ENCODE measurements at regions not wholly inside any gene's neighbourhood (a gene's known extent, or its start where the extent isn't known, plus 50 kb on each side); places are given as distances from the start of the nearest gene placed in this dataset.
"Not testable (repeated sequence)": the region's sequence is repeated elsewhere in the genome, so short reads cannot be mapped to it uniquely, and the experiment has no call there.

DNA sequence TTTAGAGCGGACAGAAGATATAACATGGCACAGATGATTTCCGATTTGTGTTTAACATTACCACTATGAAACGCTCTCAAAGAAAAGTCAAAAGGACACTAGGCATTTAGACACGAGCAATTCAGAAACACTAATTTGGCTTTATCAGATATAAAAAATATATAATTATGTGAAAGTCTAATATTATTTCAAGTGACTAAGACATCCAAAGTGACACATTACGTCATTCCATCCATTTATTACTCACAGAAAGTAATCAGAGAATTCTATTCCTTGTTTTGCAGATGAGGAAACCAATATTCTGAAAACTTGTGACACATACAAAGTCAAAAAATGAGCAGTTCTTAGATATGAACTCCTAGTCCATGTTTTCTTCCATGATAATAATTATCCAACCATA, 250.8 kb upstream of the USP15 start:
- no peak overlapping the region for H3K4me3 ChIP-seq

DNA sequence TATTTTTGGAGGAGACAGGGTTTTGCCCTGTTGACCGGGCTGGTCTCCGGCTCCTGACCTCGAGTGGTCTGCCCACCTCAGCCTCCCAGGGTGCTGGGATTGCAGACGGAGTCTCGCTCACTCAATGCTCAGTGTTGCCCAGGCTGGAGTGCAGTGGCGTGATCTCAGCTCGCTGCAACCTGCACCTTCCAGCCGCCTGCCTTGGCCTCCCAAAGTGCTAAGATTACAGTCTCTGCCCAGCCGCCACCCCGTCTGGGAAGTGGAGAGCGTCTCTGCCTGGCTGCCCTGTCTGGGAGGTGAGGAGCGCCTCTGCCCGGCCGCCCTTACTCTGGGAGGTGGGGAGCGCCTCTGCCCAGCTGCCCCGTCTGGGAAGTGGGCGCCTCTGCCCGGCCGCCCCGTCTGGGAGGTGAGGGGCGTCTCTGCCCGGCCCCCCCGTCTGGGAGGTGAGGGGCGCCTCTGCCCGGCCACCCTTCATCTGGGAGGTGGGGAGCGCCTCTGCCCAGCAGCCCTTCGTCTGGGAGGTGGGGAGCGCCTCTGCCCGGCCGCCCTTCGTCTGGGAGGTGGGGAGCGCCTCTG, 249.8 kb upstream of the USP15 start:
- not testable (repeated sequence) for H3K27me3 ChIP-seq

More for the DNA sequence above, 250.8 kb upstream of the USP15 start:
- no peaks in the 10 kb centered on the region for H3K36me3 Mint-ChIP-seq
- no peaks in the 10 kb centered on the region for H3K9me3 Mint-ChIP-seq
- Histone ChIP-seq H2AFZ (replicated peaks) (no peak overlapping the region), H3F3A (ENCODE audit: low read depth) (no peaks in the 10 kb centered on the region), H3K4me1 (no peaks in the 10 kb centered on the region), H3K27ac (no peak overlapping the region), H3K79me2 (ENCODE audit: low read depth) (no peaks in the 10 kb centered on the region), H3K4me2 (no peak overlapping the region), H4K20me1 (ENCODE audit: low read depth) (no peaks in the 10 kb centered on the region), H3K9me3 (ENCODE audit: low read depth) (no peaks in the 10 kb centered on the region), H3K27me3 (no peaks in the 10 kb centered on the region), H3K36me3 (no peaks in the 10 kb centered on the region), H3K9ac (no peak overlapping the region)
- H3K4me3 Mint-ChIP-seq = no peak overlapping the region
- no peak for DNase-seq (ENCODE audit: low spot score)
- H3K4me1 Mint-ChIP-seq = no peaks in the 10 kb centered on the region
- no peaks in the 10 kb centered on the region for H3K27me3 Mint-ChIP-seq (ENCODE audit: insufficient read depth, low read depth)
- H3K27ac Mint-ChIP-seq = no peak overlapping the region
- no peak for TF ChIP-seq EZH2phosphoT487 (IDR thresholded peaks at IDR 0.05)
- TF ChIP-seq, protein P1, sequence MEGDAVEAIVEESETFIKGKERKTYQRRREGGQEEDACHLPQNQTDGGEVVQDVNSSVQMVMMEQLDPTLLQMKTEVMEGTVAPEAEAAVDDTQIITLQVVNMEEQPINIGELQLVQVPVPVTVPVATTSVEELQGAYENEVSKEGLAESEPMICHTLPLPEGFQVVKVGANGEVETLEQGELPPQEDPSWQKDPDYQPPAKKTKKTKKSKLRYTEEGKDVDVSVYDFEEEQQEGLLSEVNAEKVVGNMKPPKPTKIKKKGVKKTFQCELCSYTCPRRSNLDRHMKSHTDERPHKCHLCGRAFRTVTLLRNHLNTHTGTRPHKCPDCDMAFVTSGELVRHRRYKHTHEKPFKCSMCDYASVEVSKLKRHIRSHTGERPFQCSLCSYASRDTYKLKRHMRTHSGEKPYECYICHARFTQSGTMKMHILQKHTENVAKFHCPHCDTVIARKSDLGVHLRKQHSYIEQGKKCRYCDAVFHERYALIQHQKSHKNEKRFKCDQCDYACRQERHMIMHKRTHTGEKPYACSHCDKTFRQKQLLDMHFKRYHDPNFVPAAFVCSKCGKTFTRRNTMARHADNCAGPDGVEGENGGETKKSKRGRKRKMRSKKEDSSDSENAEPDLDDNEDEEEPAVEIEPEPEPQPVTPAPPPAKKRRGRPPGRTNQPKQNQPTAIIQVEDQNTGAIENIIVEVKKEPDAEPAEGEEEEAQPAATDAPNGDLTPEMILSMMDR (IDR thresholded peaks at IDR 0.05) = no peak
- TF ChIP-seq EZH2 (IDR thresholded peaks at IDR 0.05) = no peak

DNA sequence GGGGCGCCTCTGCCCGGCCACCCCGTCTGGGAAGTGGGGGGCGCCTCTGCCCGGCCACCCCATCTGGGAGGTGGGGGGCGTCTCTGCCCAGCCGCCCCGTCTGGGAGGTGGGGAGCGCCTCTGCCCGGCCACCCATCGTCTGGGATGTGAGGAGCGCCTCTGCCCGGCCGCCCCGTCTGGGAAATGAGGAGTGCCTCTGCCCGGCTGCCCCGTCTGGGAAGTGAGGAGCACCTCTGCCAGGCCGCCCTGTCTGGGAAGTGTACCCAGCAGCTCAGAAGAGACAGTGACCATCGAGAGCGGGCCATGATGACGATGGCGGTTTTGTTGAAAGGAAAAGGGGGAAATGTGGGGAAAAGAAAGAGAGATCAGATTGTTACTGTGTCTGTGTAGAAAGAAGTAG, 249.2 kb upstream of the USP15 start:
- not testable (repeated sequence) for H3K4me1 ChIP-seq; H3K4me2 ChIP-seq; DNase-seq (ENCODE audit: low spot score); H3K4me3 ChIP-seq; H3K27ac ChIP-seq; H3F3A ChIP-seq (ENCODE audit: low read depth); H3K36me3 Mint-ChIP-seq; H4K20me1 ChIP-seq (ENCODE audit: low read depth); H3K4me1 Mint-ChIP-seq; H3K4me3 Mint-ChIP-seq; H3K36me3 ChIP-seq; H3K79me2 ChIP-seq (ENCODE audit: low read depth); H3K9ac ChIP-seq; H3K9me3 Mint-ChIP-seq; H2AFZ ChIP-seq (replicated peaks); H3K27ac Mint-ChIP-seq; H3K9me3 ChIP-seq (ENCODE audit: low read depth); H3K27me3 ChIP-seq; H3K27me3 Mint-ChIP-seq (ENCODE audit: insufficient read depth, low read depth)

More for the DNA sequence above, 249.8 kb upstream of the USP15 start:
- H3F3A ChIP-seq (ENCODE audit: low read depth); H3K9me3 ChIP-seq (ENCODE audit: low read depth); H3K4me2 ChIP-seq; H3K4me1 ChIP-seq; H3K36me3 ChIP-seq; H3K4me1 Mint-ChIP-seq; H3K27me3 Mint-ChIP-seq (ENCODE audit: insufficient read depth, low read depth); H3K27ac ChIP-seq; H3K4me3 ChIP-seq; H2AFZ ChIP-seq (replicated peaks); H3K9me3 Mint-ChIP-seq; H3K36me3 Mint-ChIP-seq; H3K4me3 Mint-ChIP-seq; H3K79me2 ChIP-seq (ENCODE audit: low read depth); DNase-seq (ENCODE audit: low spot score); H3K27ac Mint-ChIP-seq; H4K20me1 ChIP-seq (ENCODE audit: low read depth); H3K9ac ChIP-seq: not testable (repeated sequence)

DNA sequence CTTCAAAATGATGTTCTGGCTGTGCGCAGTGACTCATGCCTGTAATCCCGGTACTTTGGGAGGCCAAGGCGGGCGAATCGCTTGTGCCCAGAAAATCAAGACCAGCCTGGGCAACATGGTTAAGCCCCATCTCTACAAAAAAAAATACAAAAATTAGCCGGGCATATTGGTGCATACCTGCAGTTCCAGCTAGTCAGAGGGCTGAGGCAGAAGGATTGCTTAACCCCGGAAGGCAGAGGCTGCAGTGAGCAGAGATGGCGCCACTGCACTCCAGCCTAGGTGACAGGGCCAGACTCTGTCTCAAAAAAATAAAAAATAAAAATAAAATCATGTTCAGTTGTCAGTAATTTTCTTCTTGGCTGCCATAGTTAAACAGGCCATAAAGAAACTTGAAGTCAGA, 245.9 kb upstream of the USP15 start:
- Histone ChIP-seq H3K27me3 (no peaks in the 10 kb centered on the region), H3K4me3 (no peak overlapping the region), H3K36me3 (no peaks in the 10 kb centered on the region), H3K4me2 (no peak overlapping the region), H2AFZ (replicated peaks) (no peak overlapping the region), H3K9ac (no peak overlapping the region), H3K27ac (no peak overlapping the region), H3K9me3 (ENCODE audit: low read depth) (no peaks in the 10 kb centered on the region), H3K4me1 (no peaks in the 10 kb centered on the region), H3K79me2 (ENCODE audit: low read depth) (no peaks in the 10 kb centered on the region), H4K20me1 (ENCODE audit: low read depth) (no peaks in the 10 kb centered on the region), H3F3A (ENCODE audit: low read depth) (no peaks in the 10 kb centered on the region)
- DNase-seq (ENCODE audit: low spot score) = no peak
- TF ChIP-seq, protein P1 (IDR thresholded peaks at IDR 0.05) = no peak
- TF ChIP-seq EZH2phosphoT487 (IDR thresholded peaks at IDR 0.05) = no peak
- no peak for TF ChIP-seq EZH2 (IDR thresholded peaks at IDR 0.05)
- no peaks in the 10 kb centered on the region for H3K4me1 Mint-ChIP-seq
- no peaks in the 10 kb centered on the region for H3K27me3 Mint-ChIP-seq (ENCODE audit: insufficient read depth, low read depth)
- H3K9me3 Mint-ChIP-seq = no peaks in the 10 kb centered on the region
- no peaks in the 10 kb centered on the region for H3K36me3 Mint-ChIP-seq
- H3K4me3 Mint-ChIP-seq = no peak overlapping the region
- no peak overlapping the region for H3K27ac Mint-ChIP-seq
